Liver (tissue), 3 donors: ENCODE measurements at regions not wholly inside any gene's neighbourhood (a gene's known extent, or its start where the extent isn't known, plus 50 kb on each side); places are given as distances from the start of the nearest gene placed in this dataset.

Experiments used
- ATF3 ChIP-seq: IDR thresholded peaks from 2 replicates; pipeline ENCODE4 v1.6.1; 2016; ENCODE audit warnings: antibody characterized with exemption
- CTCF ChIP-seq: fragments of 150-350 bp; IDR thresholded peaks from 2 replicates; pipeline ENCODE4 v1.5.1; 2017; ENCODE audit warnings: improper control_type of control experiment, low read depth, low read length; ENCODE audit not compliant: missing input control
- EGR1 ChIP-seq, 2 donors: IDR thresholded peaks; 2 replicates each; pipeline ENCODE4 v1.6.1; 2016 to 2018; ENCODE audit warnings: antibody characterized with exemption in 2 of 2, low read depth in 2 of 2
- GABPA ChIP-seq, 2 donors: IDR thresholded peaks in 1 of 2; conservative IDR thresholded peaks in 1 of 2; 2 replicates each; pipeline ENCODE4 v1.6.1; 2016; ENCODE audit warnings: antibody characterized with exemption in 2 of 2, mild to moderate bottlenecking in 1 of 2, moderate library complexity in 1 of 2
- JUND ChIP-seq, 2 donors: IDR thresholded peaks; 2 replicates each; pipeline ENCODE4 v1.6.1; 2016; ENCODE audit warnings: antibody characterized with exemption in 2 of 2
- MAX ChIP-seq: IDR thresholded peaks from 2 replicates; pipeline ENCODE4 v1.6.1; 2016; ENCODE audit warnings: antibody characterized with exemption
- RAD21 ChIP-seq, 2 donors: IDR thresholded peaks; 2 replicates each; pipeline ENCODE4 v1.6.1; 2016; ENCODE audit warnings: antibody characterized with exemption in 2 of 2, mild to moderate bottlenecking in 2 of 2
- REST ChIP-seq: IDR thresholded peaks from 2 replicates; pipeline ENCODE4 v1.6.1; 2016; ENCODE audit warnings: antibody characterized with exemption, mild to moderate bottlenecking
- RXRA ChIP-seq, 2 donors: IDR thresholded peaks; 2 replicates each; pipeline ENCODE4 v1.6.1; 2017 to 2018; ENCODE audit warnings: antibody characterized with exemption in 2 of 2, mild to moderate bottlenecking in 1 of 2
- SP1 ChIP-seq: IDR thresholded peaks from 2 replicates; pipeline ENCODE4 v1.6.1; 2018; ENCODE audit warnings: antibody characterized with exemption, mild to moderate bottlenecking
- TAF1 ChIP-seq: conservative IDR thresholded peaks from 2 replicates; pipeline ENCODE4 v1.6.1; 2016; ENCODE audit warnings: antibody characterized with exemption, mild to moderate bottlenecking
- YY1 ChIP-seq: IDR thresholded peaks from 2 replicates; pipeline ENCODE4 v1.6.1; 2016; ENCODE audit warnings: antibody characterized with exemption, mild to moderate bottlenecking
- ZBTB33 ChIP-seq: IDR thresholded peaks from 2 replicates; pipeline ENCODE4 v1.6.1; 2016; ENCODE audit warnings: antibody characterized with exemption
- donor health status: healthy.
- donor health status: healthy.

- TF ChIP-seq CTCF (no peak), RAD21 (IDR thresholded peaks at IDR 0.05) (no peak), JUND (IDR thresholded peaks at IDR 0.05) (no peak), ZBTB33 (no peak), MAX (no peak), ATF3 (no peak), REST (no peak), TAF1 (no peak), GABPA (IDR thresholded peaks at IDR 0.05 in 1 of 2, conservative IDR thresholded peaks at IDR 0.05 in 1 of 2) (no peak), EGR1 (IDR thresholded peaks at IDR 0.05; ENCODE audit: low read depth in 2 of 2) (no peak), RXRA (IDR thresholded peaks at IDR 0.05) (no peak), SP1 (no peak), YY1 (no peak)
Observed at GRCh38 chr1:55456971-55457370, 241.8 kb upstream of the USP24 start.
